Loucy (cell line): ENCODE measurements at regions not wholly inside any gene's neighbourhood (a gene's known extent, or its start where the extent isn't known, plus 50 kb on each side); places are given as distances from the start of the nearest gene placed in this dataset.

Experiments
- EZH2phosphoT487 ChIP-seq: fragments of 200-600 bp; IDR thresholded peaks from 2 replicates; pipeline ENCODE4 v1.6.1; 2018; ENCODE audit warnings: antibody characterized with exemption, mild to moderate bottlenecking, moderate library complexity, borderline replicate concordance
- TF ChIP-seq, protein P1 (sequence below): fragments of 200-600 bp; sonication (generic); conservative IDR thresholded peaks from 2 replicates; pipeline ENCODE4 v1.5.1; 2014; ENCODE audit warnings: mild to moderate bottlenecking, antibody characterized with exemption, low read length

DNA sequence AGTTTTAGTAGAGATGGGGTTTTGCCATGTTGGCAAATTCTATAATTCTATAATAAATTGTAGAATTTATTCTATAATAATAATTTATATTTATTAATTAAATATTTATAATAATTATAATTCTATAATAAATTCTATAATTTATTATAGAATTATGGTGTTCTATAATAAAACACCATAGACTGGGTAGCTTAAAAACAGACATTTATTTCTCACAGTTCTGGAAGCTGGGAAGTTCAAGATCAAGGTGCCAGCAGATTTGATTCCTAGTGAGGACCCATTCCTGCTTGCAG, 130.9 kb upstream of the PELI1 start:
- TF ChIP-seq, protein P1, sequence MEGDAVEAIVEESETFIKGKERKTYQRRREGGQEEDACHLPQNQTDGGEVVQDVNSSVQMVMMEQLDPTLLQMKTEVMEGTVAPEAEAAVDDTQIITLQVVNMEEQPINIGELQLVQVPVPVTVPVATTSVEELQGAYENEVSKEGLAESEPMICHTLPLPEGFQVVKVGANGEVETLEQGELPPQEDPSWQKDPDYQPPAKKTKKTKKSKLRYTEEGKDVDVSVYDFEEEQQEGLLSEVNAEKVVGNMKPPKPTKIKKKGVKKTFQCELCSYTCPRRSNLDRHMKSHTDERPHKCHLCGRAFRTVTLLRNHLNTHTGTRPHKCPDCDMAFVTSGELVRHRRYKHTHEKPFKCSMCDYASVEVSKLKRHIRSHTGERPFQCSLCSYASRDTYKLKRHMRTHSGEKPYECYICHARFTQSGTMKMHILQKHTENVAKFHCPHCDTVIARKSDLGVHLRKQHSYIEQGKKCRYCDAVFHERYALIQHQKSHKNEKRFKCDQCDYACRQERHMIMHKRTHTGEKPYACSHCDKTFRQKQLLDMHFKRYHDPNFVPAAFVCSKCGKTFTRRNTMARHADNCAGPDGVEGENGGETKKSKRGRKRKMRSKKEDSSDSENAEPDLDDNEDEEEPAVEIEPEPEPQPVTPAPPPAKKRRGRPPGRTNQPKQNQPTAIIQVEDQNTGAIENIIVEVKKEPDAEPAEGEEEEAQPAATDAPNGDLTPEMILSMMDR = no peak
- TF ChIP-seq EZH2phosphoT487 = no peak
